ENCODE measurements at regions not wholly inside any gene's neighbourhood (a gene's known extent, or its start where the extent isn't known, plus 50 kb on each side); places are given as distances from the start of the nearest gene placed in this dataset.

- H3K4me3 ChIP-seq (ENCODE audit: low read depth, low read length) = no peak overlapping the region
- TF ChIP-seq, protein P1, sequence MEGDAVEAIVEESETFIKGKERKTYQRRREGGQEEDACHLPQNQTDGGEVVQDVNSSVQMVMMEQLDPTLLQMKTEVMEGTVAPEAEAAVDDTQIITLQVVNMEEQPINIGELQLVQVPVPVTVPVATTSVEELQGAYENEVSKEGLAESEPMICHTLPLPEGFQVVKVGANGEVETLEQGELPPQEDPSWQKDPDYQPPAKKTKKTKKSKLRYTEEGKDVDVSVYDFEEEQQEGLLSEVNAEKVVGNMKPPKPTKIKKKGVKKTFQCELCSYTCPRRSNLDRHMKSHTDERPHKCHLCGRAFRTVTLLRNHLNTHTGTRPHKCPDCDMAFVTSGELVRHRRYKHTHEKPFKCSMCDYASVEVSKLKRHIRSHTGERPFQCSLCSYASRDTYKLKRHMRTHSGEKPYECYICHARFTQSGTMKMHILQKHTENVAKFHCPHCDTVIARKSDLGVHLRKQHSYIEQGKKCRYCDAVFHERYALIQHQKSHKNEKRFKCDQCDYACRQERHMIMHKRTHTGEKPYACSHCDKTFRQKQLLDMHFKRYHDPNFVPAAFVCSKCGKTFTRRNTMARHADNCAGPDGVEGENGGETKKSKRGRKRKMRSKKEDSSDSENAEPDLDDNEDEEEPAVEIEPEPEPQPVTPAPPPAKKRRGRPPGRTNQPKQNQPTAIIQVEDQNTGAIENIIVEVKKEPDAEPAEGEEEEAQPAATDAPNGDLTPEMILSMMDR (IDR thresholded peaks at IDR 0.05; ENCODE audit: insufficient read depth, low read length) = no peak
- DNase-seq (ENCODE audit: low read depth) = no peak
Measured at GRCh38 chr7:36010656-36011587, 142.1 kb upstream of the EEPD1 start.

DNA sequence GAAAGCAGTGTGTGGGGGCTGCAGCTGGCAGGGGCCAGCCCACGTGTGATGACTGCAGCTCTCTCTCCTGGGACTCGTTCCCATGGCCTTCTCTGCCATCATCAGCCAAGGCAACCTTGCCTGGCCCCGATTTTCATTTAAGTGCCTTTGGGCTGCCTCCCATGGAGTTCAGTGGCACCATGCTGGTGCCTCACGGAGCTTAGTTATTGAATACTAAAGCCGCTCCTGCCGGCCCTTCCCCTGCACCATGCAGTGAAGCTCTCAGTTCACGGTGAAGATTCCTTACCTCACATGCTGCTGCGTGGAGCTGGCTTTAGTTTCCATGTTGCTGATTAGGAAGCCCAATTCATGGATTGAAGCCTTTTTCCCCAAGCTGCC is 141.5 kb upstream of the EEPD1 start:
- H3K4me3 ChIP-seq (ENCODE audit: low read depth, low read length) = no peak overlapping the region
- no peak for DNase-seq (ENCODE audit: low read depth)
- TF ChIP-seq, protein P1 (IDR thresholded peaks at IDR 0.05; ENCODE audit: insufficient read depth, low read length) = no peak

GRCh38 chr7:36013246-36014014 is 139.6 kb upstream of the EEPD1 start:
- TF ChIP-seq, protein P1 (IDR thresholded peaks at IDR 0.05; ENCODE audit: insufficient read depth, low read length) = no peak
- DNase-seq (ENCODE audit: low read depth) = no peak
- H3K4me3 ChIP-seq (ENCODE audit: low read depth, low read length) = no peak overlapping the region

DNA sequence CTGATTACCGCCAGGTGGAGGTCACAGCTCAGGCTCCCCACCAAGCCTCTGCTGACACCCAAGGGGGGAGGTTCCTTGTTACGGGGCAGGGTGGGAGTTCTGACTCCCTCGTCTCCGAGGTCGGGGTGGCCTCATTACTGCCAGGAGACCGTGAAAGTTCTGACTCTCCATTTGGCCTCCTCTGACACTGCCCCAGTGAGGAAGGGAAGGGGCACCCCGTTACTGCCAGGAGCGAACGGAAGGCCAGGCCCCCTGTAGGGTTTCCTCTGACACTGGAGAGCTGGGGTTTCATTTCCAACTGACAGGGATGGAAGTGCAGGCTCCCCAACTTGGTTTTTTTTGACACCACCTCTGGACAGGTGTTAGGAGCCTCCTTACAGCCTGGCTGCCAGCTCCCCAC is 138.1 kb upstream of the EEPD1 start:
- TF ChIP-seq, protein P1 (IDR thresholded peaks at IDR 0.05; ENCODE audit: insufficient read depth, low read length) = no peak
- H3K4me3 ChIP-seq (ENCODE audit: low read depth, low read length) = no peak overlapping the region
- no peak for DNase-seq (ENCODE audit: low read depth)

DNA sequence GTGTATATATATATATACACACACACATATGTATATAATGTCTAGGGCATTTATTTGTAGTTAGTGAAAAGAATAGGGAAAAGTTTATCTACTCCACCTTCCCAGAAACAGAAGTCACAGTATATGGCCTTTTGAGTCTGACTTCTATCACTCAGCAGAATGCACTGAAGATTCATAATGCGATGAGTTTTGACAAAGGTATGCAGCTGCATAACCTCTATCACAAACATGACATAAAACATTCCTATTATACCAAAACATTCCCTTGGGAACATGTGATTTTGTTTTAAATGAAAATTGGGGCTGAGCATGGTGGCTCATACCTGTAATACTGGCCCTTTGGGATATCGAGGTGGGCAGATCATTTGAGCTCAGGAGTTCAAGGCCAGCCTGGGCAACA is 137.3 kb upstream of the EEPD1 start:
- H3K4me3 ChIP-seq (ENCODE audit: low read depth, low read length) = no peak overlapping the region
- TF ChIP-seq, protein P1 (IDR thresholded peaks at IDR 0.05; ENCODE audit: insufficient read depth, low read length) = no peak
- DNase-seq (ENCODE audit: low read depth) = peak; percentile 34

GRCh38 chr7:36016648-36017047 is 136.4 kb upstream of the EEPD1 start:
- TF ChIP-seq, protein P1 (IDR thresholded peaks at IDR 0.05; ENCODE audit: insufficient read depth, low read length) = no peak
- H3K4me3 ChIP-seq (ENCODE audit: low read depth, low read length) = no peak overlapping the region
- DNase-seq (ENCODE audit: low read depth) = no peak

Measured in fibroblast of the aortic adventitia (primary cell).